ENCODE measurements at regions not wholly inside any gene's neighbourhood (a gene's known extent, or its start where the extent isn't known, plus 50 kb on each side); places are given as distances from the start of the nearest gene placed in this dataset.

- intact Hi-C loops (cut with DNase I) = no loop called here
- no peak for DNase-seq
- no peak for FAIRE-seq
- Histone ChIP-seq H3K4me1 (ENCODE audit: control insufficient read depth in 2 of 3, insufficient read depth in 2 of 3, low read depth in 1 of 3, low read length in 3 of 3) (no peaks in the 10 kb centered on the region), H3K4me3 (ENCODE audit: low read length in 3 of 3) (no peak overlapping the region), H3K27ac (ENCODE audit: low read depth in 2 of 2, low read length in 2 of 2) (no peak overlapping the region), H3K9me3 (ENCODE audit: control insufficient read depth in 2 of 3, insufficient read depth in 1 of 3, low read length in 3 of 3) (no peaks in the 10 kb centered on the region), H3K9ac (ENCODE audit: low read length in 3 of 3) (no peak overlapping the region), H3K36me3 (ENCODE audit: control insufficient read depth in 2 of 3, insufficient read depth in 3 of 3, low read length in 3 of 3) (no peaks in the 10 kb centered on the region), H3K27me3 (ENCODE audit: control insufficient read depth, insufficient read depth, low read length) (no peaks in the 10 kb centered on the region)
- TF ChIP-seq CTCF (IDR thresholded peaks at IDR 0.05; ENCODE audit: borderline replicate concordance, extremely low read depth, insufficient read depth) = no peak
Measured at GRCh38 chr1:69195136-69195535, 372.6 kb upstream of the LRRC7 start.

DNA sequence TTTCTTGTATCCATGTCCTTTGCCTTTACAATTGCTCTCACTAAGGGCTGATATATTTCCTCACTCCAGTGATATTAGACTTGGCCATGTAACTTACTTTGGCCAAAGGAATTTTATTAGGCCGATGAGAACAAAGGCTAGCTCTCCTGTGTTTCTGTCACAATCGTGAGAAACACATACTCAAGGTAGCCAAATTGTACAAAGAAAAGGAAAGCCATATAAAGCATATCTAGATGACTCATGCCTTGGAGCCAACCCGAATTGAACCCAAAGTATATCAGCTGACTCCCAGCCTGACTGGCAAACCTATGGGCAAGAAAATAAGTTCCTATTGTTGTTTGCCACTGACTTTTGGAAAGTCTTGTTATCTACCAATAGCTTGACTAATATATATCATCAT, 371.7 kb upstream of the LRRC7 start:
- FAIRE-seq = no peak

GRCh38 chr1:69197816-69198215, 369.9 kb upstream of the LRRC7 start:
- intact Hi-C loops (cut with DNase I) = no loop called here
- no peak for TF ChIP-seq CTCF (IDR thresholded peaks at IDR 0.05; ENCODE audit: borderline replicate concordance, extremely low read depth, insufficient read depth)
- no peak for DNase-seq
- no peak overlapping the region for H3K4me3 ChIP-seq (ENCODE audit: low read length in 3 of 3)
- H3K27me3 ChIP-seq (ENCODE audit: control insufficient read depth, insufficient read depth, low read length) = no peaks in the 10 kb centered on the region
- H3K4me1 ChIP-seq (ENCODE audit: control insufficient read depth in 2 of 3, insufficient read depth in 2 of 3, low read depth in 1 of 3, low read length in 3 of 3) = no peaks in the 10 kb centered on the region
- no peaks in the 10 kb centered on the region for H3K36me3 ChIP-seq (ENCODE audit: control insufficient read depth in 2 of 3, insufficient read depth in 3 of 3, low read length in 3 of 3)
- no peak overlapping the region for H3K27ac ChIP-seq (ENCODE audit: low read depth in 2 of 2, low read length in 2 of 2)
- no peak overlapping the region for H3K9ac ChIP-seq (ENCODE audit: low read length in 3 of 3)
- no peaks in the 10 kb centered on the region for H3K9me3 ChIP-seq (ENCODE audit: control insufficient read depth in 2 of 3, insufficient read depth in 1 of 3, low read length in 3 of 3)
- FAIRE-seq = peak; percentile 35

More for the DNA sequence above, 371.7 kb upstream of the LRRC7 start:
- intact Hi-C loops (cut with DNase I) = no loop called here
- Histone ChIP-seq H3K4me1 (ENCODE audit: control insufficient read depth in 2 of 3, insufficient read depth in 2 of 3, low read depth in 1 of 3, low read length in 3 of 3) (no peaks in the 10 kb centered on the region), H3K9ac (ENCODE audit: low read length in 3 of 3) (no peak overlapping the region), H3K27me3 (ENCODE audit: control insufficient read depth, insufficient read depth, low read length) (no peaks in the 10 kb centered on the region), H3K27ac (ENCODE audit: low read depth in 2 of 2, low read length in 2 of 2) (no peak overlapping the region), H3K9me3 (ENCODE audit: control insufficient read depth in 2 of 3, insufficient read depth in 1 of 3, low read length in 3 of 3) (no peaks in the 10 kb centered on the region), H3K36me3 (ENCODE audit: control insufficient read depth in 2 of 3, insufficient read depth in 3 of 3, low read length in 3 of 3) (no peaks in the 10 kb centered on the region), H3K4me3 (ENCODE audit: low read length in 3 of 3) (no peak overlapping the region)
- no peak for DNase-seq
- no peak for TF ChIP-seq CTCF (IDR thresholded peaks at IDR 0.05; ENCODE audit: borderline replicate concordance, extremely low read depth, insufficient read depth)

DNA sequence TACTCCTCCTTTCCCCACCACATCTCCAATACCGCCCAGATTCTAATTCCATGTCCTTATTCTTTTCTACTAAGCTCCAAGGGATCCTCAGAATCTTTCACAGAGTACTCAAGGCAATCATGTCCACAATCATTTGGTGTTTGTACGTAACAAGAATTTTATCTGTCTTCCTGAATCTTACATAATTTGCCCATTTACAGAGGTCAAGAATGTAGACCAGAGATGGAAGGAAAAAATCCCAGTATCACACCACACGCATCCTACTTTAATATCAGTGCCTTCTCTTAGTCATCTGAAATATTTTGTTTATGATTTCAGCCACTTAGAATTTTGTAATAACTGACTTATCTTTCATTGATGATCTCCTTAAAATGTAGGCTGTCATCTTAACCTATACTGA, 366.0 kb upstream of the LRRC7 start:
- Histone ChIP-seq H3K27ac (ENCODE audit: low read depth in 2 of 2, low read length in 2 of 2) (no peak overlapping the region), H3K4me3 (ENCODE audit: low read length in 3 of 3) (no peak overlapping the region), H3K36me3 (ENCODE audit: control insufficient read depth in 2 of 3, insufficient read depth in 3 of 3, low read length in 3 of 3) (no peaks in the 10 kb centered on the region), H3K9ac (ENCODE audit: low read length in 3 of 3) (no peak overlapping the region), H3K27me3 (ENCODE audit: control insufficient read depth, insufficient read depth, low read length) (no peaks in the 10 kb centered on the region), H3K4me1 (ENCODE audit: control insufficient read depth in 2 of 3, insufficient read depth in 2 of 3, low read depth in 1 of 3, low read length in 3 of 3) (no peaks in the 10 kb centered on the region), H3K9me3 (ENCODE audit: control insufficient read depth in 2 of 3, insufficient read depth in 1 of 3, low read length in 3 of 3) (peaks cover 0 to 5% (median 0%) of the 10 kb centered on the region in 3 donors)
- no peak for TF ChIP-seq CTCF (IDR thresholded peaks at IDR 0.05; ENCODE audit: borderline replicate concordance, extremely low read depth, insufficient read depth)
- no peak for FAIRE-seq
- no peak for DNase-seq
- intact Hi-C loops (cut with DNase I) = no loop called here

Measured in kidney (tissue), 13 donors.